22Rv1 (cell line): ENCODE measurements at regions not wholly inside any gene's neighbourhood (a gene's known extent, or its start where the extent isn't known, plus 50 kb on each side); places are given as distances from the start of the nearest gene placed in this dataset.

ENCODE experiments used
- CTCF ChIP-seq: fragments of 450-650 bp; IDR thresholded peaks from 2 replicates; pipeline ENCODE4 v1.5.1; 2017; ENCODE audit warnings: mild to moderate bottlenecking
- ZFX ChIP-seq: fragments of 450-650 bp; IDR thresholded peaks from 2 replicates; pipeline ENCODE4 v1.6.1; 2017; ENCODE audit warnings: antibody characterized with exemption, borderline replicate concordance

GRCh38 chr9:26171691-26172090 is 493.4 kb upstream of the TUSC1 start:
- TF ChIP-seq CTCF (no peak), ZFX (no peak)
